Suprapubic skin (tissue), 4 donors: ENCODE measurements at regions not wholly inside any gene's neighbourhood (a gene's known extent, or its start where the extent isn't known, plus 50 kb on each side); places are given as distances from the start of the nearest gene placed in this dataset.

Experiments used
- CTCF ChIP-seq, 2 donors: fragments of 200-600 bp in 1 of 2; fragments of 450-650 bp in 1 of 2; sonication (generic) in 1 of 2; IDR thresholded peaks; one replicate each; pipeline ENCODE4 v1.5.1; 2016 to 2019; ENCODE audit warnings: antibody characterized with exemption in 2 of 2, mild to moderate bottlenecking in 1 of 2, moderate library complexity in 1 of 2
- POLR2A ChIP-seq, 2 donors: fragments of 450-650 bp; IDR thresholded peaks; one replicate each; pipeline ENCODE4 v1.6.1; 2017; ENCODE audit warnings: antibody characterized with exemption in 2 of 2, mild to moderate bottlenecking in 2 of 2, moderate library complexity in 2 of 2
- POLR2AphosphoS5 ChIP-seq, 3 donors: sonication (generic); formaldehyde crosslinking; IDR thresholded peaks; one replicate each; pipeline ENCODE4 v1.6.1; 2017; ENCODE audit warnings: antibody characterized with exemption in 3 of 3

- TF ChIP-seq CTCF (IDR thresholded peaks at IDR 0.05) (no peak), POLR2AphosphoS5 (IDR thresholded peaks at IDR 0.05) (no peak), POLR2A (IDR thresholded peaks at IDR 0.05) (no peak)
These were observed 988.3 kb upstream of the GYPC start for GRCh38 chr2:125667630-125668029.
